ENCODE measurements at regions not wholly inside any gene's neighbourhood (a gene's known extent, or its start where the extent isn't known, plus 50 kb on each side); places are given as distances from the start of the nearest gene placed in this dataset.

DNA sequence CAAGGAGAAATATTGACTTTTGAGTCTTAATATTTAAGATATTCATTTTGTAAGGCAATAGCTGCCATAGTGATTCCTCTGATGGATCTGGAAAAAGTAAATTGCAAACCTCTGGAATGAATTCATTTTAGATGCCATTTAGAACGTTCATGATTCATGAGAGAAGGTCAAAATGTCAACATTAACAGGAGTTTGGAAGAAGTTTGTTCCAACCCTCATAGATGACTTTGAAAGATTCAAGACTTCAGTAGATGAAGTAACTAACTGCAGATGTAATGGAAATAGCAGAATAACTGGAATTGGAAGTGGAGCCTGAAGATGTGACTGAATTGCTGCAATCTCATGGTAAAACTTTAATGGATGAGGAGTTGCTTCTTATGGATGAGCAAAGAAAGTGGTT lies 100.9 kb upstream of the CCN2 start:
- no peak for TF ChIP-seq EZH2phosphoT487 (IDR thresholded peaks at IDR 0.05; ENCODE audit: low read length)
- no peak for TF ChIP-seq EZH2 (optimal IDR thresholded peaks at IDR 0.05; ENCODE audit: low read depth, low read length)

DNA sequence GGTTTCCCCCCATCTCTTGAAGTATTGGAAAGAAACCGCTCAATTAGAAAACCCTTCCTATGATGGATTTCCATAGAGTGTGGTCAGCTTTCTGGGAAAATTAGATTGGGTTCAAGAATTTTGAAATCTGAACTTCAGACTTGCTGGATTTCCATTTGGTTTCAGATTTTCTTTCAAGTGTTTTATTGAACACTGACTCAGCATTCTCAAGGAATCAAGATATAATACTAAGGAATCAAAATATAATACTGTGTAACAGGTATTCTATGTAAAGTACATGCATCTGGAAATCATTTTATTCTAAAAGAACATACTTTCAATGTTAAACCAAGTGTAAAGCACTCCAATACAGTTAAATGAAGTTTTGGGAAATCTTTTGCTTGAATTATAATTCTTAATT lies 94.7 kb upstream of the CCN2 start:
- Histone ChIP-seq H3K4me3 (ENCODE audit: low read length) (no peak overlapping the region), H3K79me2 (ENCODE audit: low read length) (no peaks in the 10 kb centered on the region), H3K4me1 (ENCODE audit: low read length) (no peaks in the 10 kb centered on the region), H3K4me2 (ENCODE audit: low read depth, low read length) (no peak overlapping the region), H3K9ac (ENCODE audit: low read length) (no peak overlapping the region), H2AFZ (ENCODE audit: low read length) (no peak overlapping the region), H3K27ac (ENCODE audit: low read length) (no peak overlapping the region), H3F3A (ENCODE audit: insufficient read depth, low read length) (no peaks in the 10 kb centered on the region), H3K36me3 (replicated peaks; ENCODE audit: insufficient read depth, low read length) (no peaks in the 10 kb centered on the region), H4K20me1 (ENCODE audit: insufficient read depth, low read length) (no peaks in the 10 kb centered on the region), H3K27me3 (replicated peaks; ENCODE audit: insufficient read depth, low read length) (no peaks in the 10 kb centered on the region), H3K9me3 (replicated peaks; ENCODE audit: insufficient read depth, low read length) (no peaks in the 10 kb centered on the region), H3K9me2 (replicated peaks; ENCODE audit: insufficient read depth, low read length) (no peaks in the 10 kb centered on the region)
- no peak for DNase-seq
- TF ChIP-seq EZH2 (optimal IDR thresholded peaks at IDR 0.05; ENCODE audit: low read depth, low read length): no peak
- TF ChIP-seq, protein P1, sequence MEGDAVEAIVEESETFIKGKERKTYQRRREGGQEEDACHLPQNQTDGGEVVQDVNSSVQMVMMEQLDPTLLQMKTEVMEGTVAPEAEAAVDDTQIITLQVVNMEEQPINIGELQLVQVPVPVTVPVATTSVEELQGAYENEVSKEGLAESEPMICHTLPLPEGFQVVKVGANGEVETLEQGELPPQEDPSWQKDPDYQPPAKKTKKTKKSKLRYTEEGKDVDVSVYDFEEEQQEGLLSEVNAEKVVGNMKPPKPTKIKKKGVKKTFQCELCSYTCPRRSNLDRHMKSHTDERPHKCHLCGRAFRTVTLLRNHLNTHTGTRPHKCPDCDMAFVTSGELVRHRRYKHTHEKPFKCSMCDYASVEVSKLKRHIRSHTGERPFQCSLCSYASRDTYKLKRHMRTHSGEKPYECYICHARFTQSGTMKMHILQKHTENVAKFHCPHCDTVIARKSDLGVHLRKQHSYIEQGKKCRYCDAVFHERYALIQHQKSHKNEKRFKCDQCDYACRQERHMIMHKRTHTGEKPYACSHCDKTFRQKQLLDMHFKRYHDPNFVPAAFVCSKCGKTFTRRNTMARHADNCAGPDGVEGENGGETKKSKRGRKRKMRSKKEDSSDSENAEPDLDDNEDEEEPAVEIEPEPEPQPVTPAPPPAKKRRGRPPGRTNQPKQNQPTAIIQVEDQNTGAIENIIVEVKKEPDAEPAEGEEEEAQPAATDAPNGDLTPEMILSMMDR (IDR thresholded peaks at IDR 0.05; ENCODE audit: low read length): no peak

More for the DNA sequence above, 100.9 kb upstream of the CCN2 start:
- Histone ChIP-seq H3K4me3 (ENCODE audit: low read length) (no peak overlapping the region), H3K9me2 (replicated peaks; ENCODE audit: insufficient read depth, low read length) (no peaks in the 10 kb centered on the region), H2AFZ (ENCODE audit: low read length) (no peak overlapping the region), H3K36me3 (replicated peaks; ENCODE audit: insufficient read depth, low read length) (no peaks in the 10 kb centered on the region), H3K9me3 (replicated peaks; ENCODE audit: insufficient read depth, low read length) (no peaks in the 10 kb centered on the region), H3K27me3 (replicated peaks; ENCODE audit: insufficient read depth, low read length) (no peaks in the 10 kb centered on the region), H3K79me2 (ENCODE audit: low read length) (no peaks in the 10 kb centered on the region), H3K9ac (ENCODE audit: low read length) (no peak overlapping the region), H3F3A (ENCODE audit: insufficient read depth, low read length) (no peaks in the 10 kb centered on the region), H4K20me1 (ENCODE audit: insufficient read depth, low read length) (no peaks in the 10 kb centered on the region), H3K27ac (ENCODE audit: low read length) (no peak overlapping the region), H3K4me1 (ENCODE audit: low read length) (0 out of 2 replicates have a peak, but pooled peaks cover 2% of the 10 kb centered on the region), H3K4me2 (ENCODE audit: low read depth, low read length) (no peak overlapping the region)
- DNase-seq: no peak

- H3F3A ChIP-seq (ENCODE audit: insufficient read depth, low read length): no peaks in the 10 kb centered on the region
- no peaks in the 10 kb centered on the region for H4K20me1 ChIP-seq (ENCODE audit: insufficient read depth, low read length)
- no peaks in the 10 kb centered on the region for H3K36me3 ChIP-seq (replicated peaks; ENCODE audit: insufficient read depth, low read length)
- H3K4me1 ChIP-seq (ENCODE audit: low read length): no peaks in the 10 kb centered on the region
- H2AFZ ChIP-seq (ENCODE audit: low read length): no peak overlapping the region
- no peak overlapping the region for H3K4me3 ChIP-seq (ENCODE audit: low read length)
- DNase-seq: no peak
- no peaks in the 10 kb centered on the region for H3K9me3 ChIP-seq (replicated peaks; ENCODE audit: insufficient read depth, low read length)
- no peaks in the 10 kb centered on the region for H3K9me2 ChIP-seq (replicated peaks; ENCODE audit: insufficient read depth, low read length)
- no peak overlapping the region for H3K27ac ChIP-seq (ENCODE audit: low read length)
- TF ChIP-seq, protein P1 (IDR thresholded peaks at IDR 0.05; ENCODE audit: low read length): no peak
- no peak for TF ChIP-seq EZH2phosphoT487 (IDR thresholded peaks at IDR 0.05; ENCODE audit: low read length)
- no peak for TF ChIP-seq EZH2 (optimal IDR thresholded peaks at IDR 0.05; ENCODE audit: low read depth, low read length)
- no peak overlapping the region for H3K4me2 ChIP-seq (ENCODE audit: low read depth, low read length)
- H3K9ac ChIP-seq (ENCODE audit: low read length): no peak overlapping the region
- no peaks in the 10 kb centered on the region for H3K79me2 ChIP-seq (ENCODE audit: low read length)
- H3K27me3 ChIP-seq (replicated peaks; ENCODE audit: insufficient read depth, low read length): no peaks in the 10 kb centered on the region
Measured at GRCh38 chr6:132043148-132043547, 92.0 kb upstream of the CCN2 start.

DNA sequence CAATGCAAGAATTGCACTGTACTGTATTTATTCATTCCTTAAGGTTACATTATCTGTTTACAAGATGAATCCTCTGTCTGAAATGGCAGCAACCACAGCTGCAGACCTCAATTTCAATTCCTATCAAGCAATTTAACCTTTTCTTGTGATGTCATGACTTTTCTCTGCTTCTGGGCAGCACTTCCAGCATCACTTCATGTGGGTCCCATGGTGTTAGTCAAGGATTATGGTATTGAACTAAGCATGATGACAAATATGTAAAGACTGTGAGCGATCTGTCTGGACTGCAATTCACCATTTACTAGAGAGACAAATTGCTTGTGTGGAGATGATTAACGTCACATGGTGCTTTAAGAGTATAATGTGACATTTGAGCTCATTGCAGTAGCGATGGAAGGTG lies 90.5 kb upstream of the CCN2 start:
- no peak overlapping the region for H3K9ac ChIP-seq (ENCODE audit: low read length)
- H3K79me2 ChIP-seq (ENCODE audit: low read length): no peaks in the 10 kb centered on the region
- no peak overlapping the region for H3K4me3 ChIP-seq (ENCODE audit: low read length)
- no peaks in the 10 kb centered on the region for H3K4me1 ChIP-seq (ENCODE audit: low read length)
- H3K36me3 ChIP-seq (replicated peaks; ENCODE audit: insufficient read depth, low read length): no peaks in the 10 kb centered on the region
- no peaks in the 10 kb centered on the region for H3F3A ChIP-seq (ENCODE audit: insufficient read depth, low read length)
- TF ChIP-seq EZH2phosphoT487 (IDR thresholded peaks at IDR 0.05; ENCODE audit: low read length): no peak
- TF ChIP-seq EZH2 (optimal IDR thresholded peaks at IDR 0.05; ENCODE audit: low read depth, low read length): no peak
- TF ChIP-seq, protein P1 (IDR thresholded peaks at IDR 0.05; ENCODE audit: low read length): no peak
- H2AFZ ChIP-seq (ENCODE audit: low read length): no peak overlapping the region
- H4K20me1 ChIP-seq (ENCODE audit: insufficient read depth, low read length): no peaks in the 10 kb centered on the region
- no peaks in the 10 kb centered on the region for H3K9me3 ChIP-seq (replicated peaks; ENCODE audit: insufficient read depth, low read length)
- no peaks in the 10 kb centered on the region for H3K9me2 ChIP-seq (replicated peaks; ENCODE audit: insufficient read depth, low read length)
- H3K27ac ChIP-seq (ENCODE audit: low read length): no peak overlapping the region
- no peak overlapping the region for H3K4me2 ChIP-seq (ENCODE audit: low read depth, low read length)
- no peaks in the 10 kb centered on the region for H3K27me3 ChIP-seq (replicated peaks; ENCODE audit: insufficient read depth, low read length)
- no peak for DNase-seq

All from MM.1S (cell line).